NCI-H748 (cell line): ENCODE measurements at regions not wholly inside any gene's neighbourhood (a gene's known extent, or its start where the extent isn't known, plus 50 kb on each side); places are given as distances from the start of the nearest gene placed in this dataset.
A peak's percentile ranks its signal among the peaks of the same experiment; 100 is the strongest.

Source experiments
- DNase-seq: peaks from one replicate; lab custom pipeline; 2025; ENCODE audit not compliant: unreplicated experiment; lab: John Stamatoyannopoulos, UW

DNA sequence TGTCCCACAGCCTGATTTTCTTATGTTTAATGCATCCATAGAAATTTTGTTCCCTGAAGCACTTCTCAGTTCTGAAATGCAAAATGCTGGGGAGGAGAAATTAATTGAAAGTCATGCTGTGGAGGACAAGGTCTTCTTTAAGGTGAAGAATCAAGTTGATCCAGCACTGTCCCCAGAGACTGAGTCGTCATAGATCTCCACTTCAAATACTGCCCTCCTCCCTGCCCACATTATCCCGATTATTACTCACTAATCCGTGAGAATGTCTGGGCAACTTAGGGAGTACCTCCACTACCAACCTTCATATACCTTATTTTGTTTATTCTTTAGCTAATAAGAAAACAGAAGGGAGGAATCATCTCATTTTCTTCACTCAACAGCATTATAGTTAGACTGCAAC lies 70.0 kb upstream of the FMN2 start:
- DNase-seq, result no peak

DNA sequence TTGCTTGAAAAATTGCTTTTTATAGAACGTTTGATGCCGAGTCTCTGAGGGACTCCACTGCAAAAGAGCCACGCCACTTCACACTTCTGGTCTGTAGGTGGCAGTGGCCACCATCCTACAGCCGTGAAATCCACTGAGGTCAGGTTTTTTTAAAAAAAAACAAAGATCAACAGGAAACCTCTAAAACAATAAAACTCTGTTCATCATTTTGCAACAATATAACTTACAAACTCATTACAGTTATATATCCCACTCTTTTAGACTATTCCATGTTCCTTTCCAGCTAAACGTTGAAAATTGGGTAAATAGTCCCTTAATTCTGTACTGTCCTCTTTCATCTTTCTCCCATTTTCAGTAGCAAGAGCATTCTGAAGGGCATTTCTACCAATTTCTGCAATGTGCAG lies 64.6 kb upstream of the FMN2 start:
- DNase-seq, result peak; percentile 49

- no peak for DNase-seq
These were observed 62.3 kb upstream of the FMN2 start for GRCh38 chr1:240029418-240029817.

- no peak for DNase-seq
These were observed 61.4 kb upstream of the FMN2 start for GRCh38 chr1:240030236-240030635.

GRCh38 chr1:240031009-240031408 lies 60.7 kb upstream of the FMN2 start:
- no peak for DNase-seq

DNA sequence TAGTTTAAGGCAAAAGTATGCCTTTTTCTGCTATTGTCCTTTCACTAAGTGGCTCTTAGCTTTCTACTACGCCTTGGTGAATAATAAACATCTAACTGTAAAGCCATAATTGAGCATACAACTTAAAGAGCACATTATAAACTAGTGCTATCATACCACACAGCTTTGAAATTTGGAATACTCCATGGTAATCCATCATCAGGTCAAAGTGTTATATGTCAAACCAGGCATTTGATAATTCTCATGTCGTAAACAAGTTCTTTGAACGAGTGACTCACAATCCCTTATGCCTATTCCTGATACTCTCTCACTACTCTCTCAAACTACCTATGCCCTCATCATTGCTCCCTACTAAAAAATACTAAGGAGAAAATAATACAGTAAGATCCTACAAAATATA lies 60.3 kb upstream of the FMN2 start:
- no peak for DNase-seq

GRCh38 chr1:240033406-240033805 lies 58.3 kb upstream of the FMN2 start:
- DNase-seq, result no peak

- DNase-seq, result no peak
These were observed 55.2 kb upstream of the FMN2 start for GRCh38 chr1:240036526-240036925.
